Vagina (tissue), 2 donors: ENCODE measurements at regions not wholly inside any gene's neighbourhood (a gene's known extent, or its start where the extent isn't known, plus 50 kb on each side); places are given as distances from the start of the nearest gene placed in this dataset. TPM values are rescaled to one million over a fixed set of nuclear protein-coding genes. Genes with fewer than 3 reads are reported as not detected.

Experiments used
- DNase-seq, 2 donors: peaks; one replicate each; pipeline ENCODE4 v3.0.0-alpha.2; 2017; ENCODE audit errors: extremely low spot score in 2 of 2
- H3K27ac ChIP-seq: fragments of 200-600 bp; sonication (generic); one replicate; pipeline ENCODE4 v1.5.1; 2019
- H3K27me3 ChIP-seq: fragments of 200-600 bp; sonication (generic); one replicate; pipeline ENCODE4 v1.5.1; 2019
- H3K36me3 ChIP-seq, 2 donors: fragments of 200-600 bp; sonication (generic); one replicate each; pipeline ENCODE4 v1.5.1; 2017 to 2019
- H3K4me1 ChIP-seq: fragments of 200-600 bp; sonication (generic); one replicate; pipeline ENCODE4 v1.5.1; 2019
- H3K4me3 ChIP-seq, 2 donors: fragments of 200-600 bp; sonication (generic); 1 replicate in 1 of 2; 2 replicates in 1 of 2; pipeline ENCODE4 v1.5.1; 2016 to 2019
- H3K9me3 ChIP-seq: fragments of 200-600 bp; sonication (generic); one replicate; pipeline ENCODE4 v1.5.1; 2019
- POLR2A ChIP-seq, 2 donors: fragments of 450-650 bp; IDR thresholded peaks; one replicate each; pipeline ENCODE4 v1.6.1; 2017; ENCODE audit warnings: antibody characterized with exemption in 2 of 2, mild to moderate bottlenecking in 2 of 2, moderate library complexity in 2 of 2
- POLR2AphosphoS5 ChIP-seq, 2 donors: sonication (generic); formaldehyde crosslinking; IDR thresholded peaks; one replicate each; pipeline ENCODE4 v1.9.0; 2017; ENCODE audit warnings: antibody characterized with exemption in 2 of 2, mild to moderate bottlenecking in 2 of 2, low read depth in 1 of 2; ENCODE audit not compliant: insufficient read depth in 1 of 2
- intact Hi-C: fragments of 100-400 bp; cut with DNase I; formaldehyde crosslinking; loops from one replicate; pipeline ENCODE4 v1.15.1; 2023
- small RNA-seq: library from RNA; depleted of rRNA; stranded (forward); fragments of <200 nt; gene quantifications from one replicate; pipeline ENCODE3, GENCODE V24; 2016
- TF ChIP-seq, protein P1 (sequence below), 3 experiments: fragments of 450-650 bp in 2 of 3; fragments of 200-600 bp in 1 of 3; sonication (generic) in 1 of 3; IDR thresholded peaks; one replicate each; pipeline ENCODE4 v1.5.1; 2017 to 2019; ENCODE audit warnings: antibody characterized with exemption in 3 of 3, mild to moderate bottlenecking in 2 of 3, moderate library complexity in 2 of 3

DNA sequence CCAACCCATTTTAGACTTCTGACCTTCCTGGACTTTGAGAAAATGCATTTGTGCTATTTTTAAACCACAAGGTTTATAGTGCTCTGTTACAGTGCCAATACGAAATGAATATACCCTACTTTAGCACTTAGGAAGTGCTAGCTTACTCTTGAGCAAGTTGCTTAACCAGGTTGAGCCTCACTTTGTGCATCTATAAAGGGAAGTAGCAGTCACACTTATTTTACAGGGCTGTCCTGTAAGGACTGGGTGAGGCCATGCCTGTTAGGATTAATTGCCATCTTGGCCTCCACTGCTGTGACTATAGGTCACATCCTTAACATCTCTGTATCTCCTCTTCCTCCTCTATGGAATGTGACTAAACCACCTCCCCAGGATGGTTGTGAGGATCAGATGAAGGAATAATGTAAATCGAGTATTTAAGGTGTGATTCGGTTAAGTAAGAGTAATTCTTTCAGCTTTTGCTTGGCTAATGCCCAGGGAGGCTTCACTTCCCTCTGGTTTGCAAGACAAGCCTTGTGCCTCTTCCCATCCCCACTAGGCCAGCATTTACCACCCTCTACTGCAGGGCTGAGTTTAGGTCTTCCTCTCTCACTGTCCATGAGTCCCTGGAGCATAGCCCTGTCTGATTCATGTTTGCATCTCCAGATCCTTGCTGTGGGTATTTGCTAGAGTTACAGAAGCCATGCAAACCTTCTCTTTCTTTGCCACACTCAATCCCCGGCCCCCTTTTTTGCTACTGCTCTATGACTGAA, 341.2 kb downstream of the ZNF521 start:
- DNase-seq, result no peak
- Histone ChIP-seq H3K4me3 (no peak overlapping the region), H3K36me3 (no peaks in the 10 kb centered on the region), H3K4me1 (no peaks in the 10 kb centered on the region), H3K9me3 (no peaks in the 10 kb centered on the region), H3K27ac (no peak overlapping the region), H3K27me3 (no peaks in the 10 kb centered on the region)
- TF ChIP-seq POLR2AphosphoS5 (IDR thresholded peaks at IDR 0.05; ENCODE audit: insufficient read depth in 1 of 2, low read depth in 1 of 2), result no peak
- no peak for TF ChIP-seq POLR2A (IDR thresholded peaks at IDR 0.05)
- TF ChIP-seq, protein P1, sequence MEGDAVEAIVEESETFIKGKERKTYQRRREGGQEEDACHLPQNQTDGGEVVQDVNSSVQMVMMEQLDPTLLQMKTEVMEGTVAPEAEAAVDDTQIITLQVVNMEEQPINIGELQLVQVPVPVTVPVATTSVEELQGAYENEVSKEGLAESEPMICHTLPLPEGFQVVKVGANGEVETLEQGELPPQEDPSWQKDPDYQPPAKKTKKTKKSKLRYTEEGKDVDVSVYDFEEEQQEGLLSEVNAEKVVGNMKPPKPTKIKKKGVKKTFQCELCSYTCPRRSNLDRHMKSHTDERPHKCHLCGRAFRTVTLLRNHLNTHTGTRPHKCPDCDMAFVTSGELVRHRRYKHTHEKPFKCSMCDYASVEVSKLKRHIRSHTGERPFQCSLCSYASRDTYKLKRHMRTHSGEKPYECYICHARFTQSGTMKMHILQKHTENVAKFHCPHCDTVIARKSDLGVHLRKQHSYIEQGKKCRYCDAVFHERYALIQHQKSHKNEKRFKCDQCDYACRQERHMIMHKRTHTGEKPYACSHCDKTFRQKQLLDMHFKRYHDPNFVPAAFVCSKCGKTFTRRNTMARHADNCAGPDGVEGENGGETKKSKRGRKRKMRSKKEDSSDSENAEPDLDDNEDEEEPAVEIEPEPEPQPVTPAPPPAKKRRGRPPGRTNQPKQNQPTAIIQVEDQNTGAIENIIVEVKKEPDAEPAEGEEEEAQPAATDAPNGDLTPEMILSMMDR (IDR thresholded peaks at IDR 0.05), result no peak
- intact Hi-C loops, result no loop called here

Small RNAs in the stretch of these regions (small RNA-seq; reads per million reads assigned to genes)
- gene PPIAP57, result not detected
